ENCODE measurements at regions not wholly inside any gene's neighbourhood (a gene's known extent, or its start where the extent isn't known, plus 50 kb on each side); places are given as distances from the start of the nearest gene placed in this dataset.

GRCh38 chr12:93011100-93011499, 82.0 kb upstream of the EEA1 start:
- Histone ChIP-seq H3K4me3 (ENCODE audit: extremely low read depth in 1 of 4, insufficient read depth in 2 of 4, low read depth in 3 of 4, low read length in 4 of 4) (no peak overlapping the region), H4K5ac (ENCODE audit: insufficient read length, low read depth, low read length) (no peak overlapping the region), H2AFZ (ENCODE audit: low read length) (no peak overlapping the region), H3K56ac (replicated peaks; ENCODE audit: insufficient read length, low read depth, low read length) (no peak overlapping the region), H3K27ac (ENCODE audit: low read depth, low read length) (no peak overlapping the region), H3K9me3 (ENCODE audit: insufficient read depth in 2 of 2, low read depth in 1 of 2, low read length in 1 of 2) (no peaks in the 10 kb centered on the region), H3K4me1 (replicated peaks in 1 of 4; ENCODE audit: control insufficient read depth in 3 of 4, insufficient read depth in 4 of 4, low read length in 3 of 4) (peaks cover 0 to 4% (median 4%) of the 10 kb centered on the region in 4 experiments; a peak in 4 of 7 replicates), H3K14ac (ENCODE audit: insufficient read length) (no peak overlapping the region), H2AK5ac (ENCODE audit: low read depth, low read length) (no peak overlapping the region), H2BK120ac (replicated peaks; ENCODE audit: low read depth, low read length) (no peak overlapping the region), H3K4ac (replicated peaks; ENCODE audit: insufficient read length, low read depth, low read length) (no peak overlapping the region), H3K18ac (ENCODE audit: extremely low read depth, low read length) (no peak overlapping the region), H3K23ac (ENCODE audit: insufficient read length) (no peak overlapping the region), H3K36me3 (ENCODE audit: control insufficient read depth in 2 of 4, insufficient read depth in 4 of 4, low read length in 3 of 4) (no peaks in the 10 kb centered on the region), H4K91ac (replicated peaks; ENCODE audit: insufficient read length, low read length) (no peak overlapping the region), H2BK15ac (ENCODE audit: low read length) (no peak overlapping the region), H3K23me2 (ENCODE audit: low read depth, low read length) (no peaks in the 10 kb centered on the region), H3K27me3 (replicated peaks in 1 of 4; ENCODE audit: control insufficient read depth in 3 of 4, extremely low read depth in 1 of 4, insufficient read depth in 3 of 4, low read length in 3 of 4) (no peaks in the 10 kb centered on the region), H3K4me2 (ENCODE audit: insufficient read depth in 1 of 2, low read depth in 2 of 2, low read length in 2 of 2) (no peak overlapping the region), H4K20me1 (replicated peaks in 1 of 2; ENCODE audit: control insufficient read depth in 1 of 2, insufficient read depth in 2 of 2, low read length in 2 of 2) (no peaks in the 10 kb centered on the region), H3K9ac (replicated peaks in 1 of 4; ENCODE audit: extremely low read depth in 1 of 4, low read depth in 3 of 4, low read length in 3 of 4) (no peak overlapping the region), H3K79me1 (ENCODE audit: low read depth, low read length) (no peaks in the 10 kb centered on the region), H3K79me2 (ENCODE audit: control insufficient read depth in 1 of 2, insufficient read depth in 2 of 2, low read length in 2 of 2) (no peaks in the 10 kb centered on the region), H2BK5ac (ENCODE audit: low read depth, low read length) (no peak overlapping the region), H4K8ac (ENCODE audit: extremely low read depth, insufficient read depth, low read length) (no peak overlapping the region), H2BK20ac (ENCODE audit: low read length) (no peak overlapping the region), H2BK12ac (ENCODE audit: low read depth, low read length) (no peak overlapping the region)
- ChIA-PET CTCF (ENCODE audit: partially characterized antibody) (interaction anchor here (1.2 to 3.7 kb wide), 4 partner anchors 15 to 225 kb away, joined by 4 to 15 read pairs (median 4); no protein-coding TSS in a partner anchor), POLR2A (ENCODE audit: partially characterized antibody) (interaction anchor here (0.6 kb wide), 1 partner anchor 456 kb away, joined by 3 read pairs; no protein-coding TSS in a partner anchor)
- DNase-seq (ENCODE audit: low read depth in 1 of 2, low spot score in 2 of 2) (no peak), FAIRE-seq (no peak)
- WGBS, 2 experiments (ENCODE audit: extremely low coverage in 1 of 2, insufficient coverage in 1 of 2, insufficient read length in 1 of 2, insufficient replicate concordance in 2 of 2, low coverage in 1 of 2, low lambda C conversion rate in 2 of 2, missing lambda C conversion rate in 1 of 2) = 93% methylated on average over 10 of the region's 10 CpGs; no CpG with 5 or more reads in 1 of the 2 experiments
- no peak for TF ChIP-seq CHD2 (IDR thresholded peaks at IDR 0.05; ENCODE audit: low read length)
- TF ChIP-seq CEBPB (IDR thresholded peaks at IDR 0.05; ENCODE audit: low read depth, low read length) = no peak
- TF ChIP-seq ASH2L (IDR thresholded peaks at IDR 0.05; ENCODE audit: low read length) = no peak
- TF ChIP-seq MAX (IDR thresholded peaks at IDR 0.05) = no peak
- TF ChIP-seq BRCA1 (IDR thresholded peaks at IDR 0.05; ENCODE audit: low read depth, low read length) = no peak
- TF ChIP-seq SP2 (IDR thresholded peaks at IDR 0.05; ENCODE audit: low read length) = no peak
- no peak for TF ChIP-seq KDM4A (IDR thresholded peaks at IDR 0.05; ENCODE audit: low read depth, low read length, severe bottlenecking)
- no peak for TF ChIP-seq HDAC2 (IDR thresholded peaks at IDR 0.05; ENCODE audit: borderline replicate concordance in 1 of 2, low read depth in 2 of 2, low read length in 2 of 2)
- TF ChIP-seq SRF (IDR thresholded peaks at IDR 0.05; ENCODE audit: low read depth, low read length) = no peak
- no peak for TF ChIP-seq CBX8 (IDR thresholded peaks at IDR 0.05; ENCODE audit: borderline replicate concordance, low read depth, low read length)
- no peak for TF ChIP-seq EGR1 (IDR thresholded peaks at IDR 0.05; ENCODE audit: borderline replicate concordance, low read depth, low read length)
- no peak for TF ChIP-seq SUZ12 (IDR thresholded peaks at IDR 0.05; ENCODE audit: low read length)
- no peak for TF ChIP-seq KDM1A (IDR thresholded peaks at IDR 0.05; ENCODE audit: borderline replicate concordance, low read length)
- no peak for TF ChIP-seq SIX5 (IDR thresholded peaks at IDR 0.05; ENCODE audit: low read depth, low read length)
- TF ChIP-seq SP4 (IDR thresholded peaks at IDR 0.05; ENCODE audit: low read length) = no peak

All from H1 (cell line).